ENCODE measurements at regions not wholly inside any gene's neighbourhood (a gene's known extent, or its start where the extent isn't known, plus 50 kb on each side); places are given as distances from the start of the nearest gene placed in this dataset.

GRCh38 chr12:98178126-98178525 is 337.3 kb upstream of the TMPO start:
- TF ChIP-seq CTCF (IDR thresholded peaks at IDR 0.05) (no peak), EZH2 (IDR thresholded peaks at IDR 0.05; ENCODE audit: borderline replicate concordance, insufficient read depth, low read depth, low read length, poor library complexity, severe bottlenecking) (no peak)
